GM21717 (cell line): ENCODE measurements at regions not wholly inside any gene's neighbourhood (a gene's known extent, or its start where the extent isn't known, plus 50 kb on each side); places are given as distances from the start of the nearest gene placed in this dataset.

Source experiments
- ATAC-seq: cut with Tn5 transposase; IDR thresholded peaks from one replicate; pipeline ENCODE4 v1.9.1; 2021; ENCODE audit warnings: mild to moderate bottlenecking, moderate library complexity; ENCODE audit not compliant: unreplicated experiment

DNA sequence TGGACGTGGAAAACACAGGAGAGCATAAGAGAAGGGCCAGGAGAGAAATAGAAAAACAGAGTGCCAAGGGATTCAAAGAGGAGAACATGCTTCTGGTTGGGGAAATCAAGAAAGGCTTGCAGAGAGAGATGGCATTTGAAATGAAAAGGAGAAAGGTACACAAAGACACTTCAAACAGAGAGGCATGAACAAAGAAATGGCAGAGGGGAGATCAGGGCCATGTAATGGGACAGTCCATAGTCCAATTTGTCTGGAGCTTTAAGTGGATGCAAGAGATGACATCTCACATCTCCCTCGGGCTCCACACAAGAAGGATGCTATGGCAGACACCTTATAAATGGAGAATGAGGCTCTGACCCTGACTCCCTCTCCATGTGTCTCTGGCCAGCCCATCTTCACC, 331.1 kb downstream of the MLLT3 start:
- no peak for ATAC-seq

DNA sequence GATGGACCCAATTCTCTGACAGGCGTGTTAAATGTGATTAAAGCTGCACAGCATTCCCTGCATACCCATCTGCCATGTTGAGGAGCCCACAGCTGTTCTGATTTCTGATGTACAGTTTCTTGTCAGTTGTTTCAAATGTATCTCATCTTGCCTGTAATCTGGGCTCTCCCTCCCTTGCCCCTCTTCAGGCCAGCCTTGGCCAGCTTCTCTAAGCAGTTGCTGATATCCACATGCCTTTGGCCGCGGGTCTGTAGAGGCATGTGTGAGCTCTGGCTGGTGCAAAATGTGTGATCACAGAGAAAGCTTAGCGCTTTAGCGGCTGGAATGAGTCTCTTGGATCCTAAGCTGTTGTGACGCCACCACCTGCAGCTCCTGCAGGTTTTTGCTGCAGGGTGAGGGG, 332.0 kb downstream of the MLLT3 start:
- no peak for ATAC-seq

DNA sequence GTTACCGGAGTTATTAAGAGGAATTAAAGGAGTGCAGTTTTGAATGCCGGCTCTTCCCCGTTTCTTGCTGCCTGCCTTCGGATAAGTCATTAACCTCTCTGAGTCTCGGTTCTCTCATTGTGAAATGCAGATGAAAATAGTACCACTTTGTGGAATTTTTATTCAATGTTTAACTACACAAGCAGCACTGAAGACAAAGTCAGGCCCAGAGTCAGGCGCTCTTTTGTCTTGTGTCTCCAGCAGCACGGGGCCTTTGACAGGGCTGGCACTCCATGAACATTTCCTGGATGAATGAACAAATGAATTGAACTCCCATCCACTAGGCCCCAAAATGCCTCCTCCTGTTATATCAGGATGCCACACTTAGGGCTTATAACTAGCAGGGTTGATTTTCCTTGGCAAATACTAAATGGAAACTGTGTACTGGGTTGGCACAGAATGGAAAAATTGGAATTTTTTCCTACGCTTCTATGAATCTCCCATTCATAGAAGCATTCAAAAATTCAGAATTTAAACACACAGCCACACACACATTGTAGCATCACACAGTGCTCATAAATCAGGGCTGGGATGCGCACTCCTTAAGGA, 332.8 kb downstream of the MLLT3 start:
- no peak for ATAC-seq

DNA sequence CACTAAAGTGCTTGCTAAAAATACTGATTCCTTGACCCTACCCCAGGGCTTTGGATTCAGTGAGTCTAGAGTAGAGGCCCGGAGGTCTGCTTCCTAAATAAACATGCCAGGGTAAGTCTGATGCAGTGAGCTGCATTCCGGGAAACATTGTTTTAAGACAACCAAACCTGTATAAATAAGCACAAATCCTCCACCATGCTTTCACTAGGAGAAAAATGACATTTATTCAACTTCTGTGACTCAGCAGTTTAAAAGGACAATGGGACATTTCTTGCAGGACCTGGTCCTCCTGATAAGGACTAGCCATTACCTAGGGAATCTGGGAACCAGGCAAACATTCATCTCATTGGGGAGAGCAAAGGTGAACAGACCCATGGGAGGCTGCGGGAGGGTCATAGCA, 335.3 kb downstream of the MLLT3 start:
- no peak for ATAC-seq

DNA sequence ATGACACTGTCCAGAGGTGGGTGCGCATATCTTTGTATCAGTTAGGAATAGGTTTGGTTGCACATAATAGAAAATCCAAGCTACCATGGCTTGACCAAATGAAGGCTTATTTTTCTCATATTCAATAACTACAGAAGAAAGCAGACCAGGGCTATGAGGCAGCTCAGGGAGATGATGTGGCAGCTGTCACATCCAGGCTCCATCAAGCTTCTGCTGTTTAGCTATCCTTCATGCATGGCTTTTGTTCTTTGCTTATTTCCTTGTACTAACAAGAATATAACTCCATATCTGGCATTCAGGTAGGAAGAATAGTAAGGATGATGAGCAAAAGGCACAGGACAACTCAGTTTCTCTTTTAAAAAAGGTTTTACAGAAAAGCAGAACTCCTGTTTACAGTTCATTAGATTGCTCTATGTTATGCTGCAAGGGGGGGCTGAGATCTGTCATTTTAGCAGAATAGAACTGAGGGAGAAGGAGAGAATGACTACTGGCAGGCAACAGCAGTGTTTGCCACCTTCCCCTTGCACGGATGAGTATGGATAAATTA, 336.1 kb downstream of the MLLT3 start:
- ATAC-seq, result no peak

DNA sequence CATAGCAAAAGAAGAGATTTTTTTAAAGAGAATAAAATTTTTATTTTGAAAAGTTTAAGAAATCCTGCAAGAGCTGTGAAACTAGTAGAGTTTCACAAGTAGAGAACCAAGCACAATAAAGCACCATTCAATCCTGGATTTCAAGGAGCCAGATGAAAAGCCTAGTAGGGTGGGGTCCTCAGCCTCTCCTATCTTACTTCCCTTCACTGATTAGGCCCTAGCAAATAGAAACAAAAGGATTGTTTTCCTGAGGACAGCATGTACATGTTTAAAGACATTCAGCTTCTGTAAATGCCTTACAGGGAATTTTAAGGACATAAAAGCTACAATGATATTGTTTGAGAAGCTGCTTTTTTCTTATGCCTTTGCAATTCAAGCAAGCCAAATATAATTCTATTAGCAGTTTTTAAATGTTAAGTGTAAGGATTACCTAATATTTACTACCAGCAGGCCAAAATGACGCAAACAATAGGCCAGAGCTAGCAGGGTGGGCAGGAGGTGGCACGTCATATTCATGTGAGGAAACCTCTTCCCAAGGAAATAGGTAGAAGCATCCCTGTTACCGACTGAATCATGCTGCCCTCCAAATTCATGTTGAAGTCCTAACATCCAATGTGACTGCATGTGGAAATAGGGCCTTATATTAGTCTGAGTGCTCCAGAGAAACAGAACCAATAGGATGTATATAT, 337.6 kb downstream of the MLLT3 start:
- no peak for ATAC-seq

DNA sequence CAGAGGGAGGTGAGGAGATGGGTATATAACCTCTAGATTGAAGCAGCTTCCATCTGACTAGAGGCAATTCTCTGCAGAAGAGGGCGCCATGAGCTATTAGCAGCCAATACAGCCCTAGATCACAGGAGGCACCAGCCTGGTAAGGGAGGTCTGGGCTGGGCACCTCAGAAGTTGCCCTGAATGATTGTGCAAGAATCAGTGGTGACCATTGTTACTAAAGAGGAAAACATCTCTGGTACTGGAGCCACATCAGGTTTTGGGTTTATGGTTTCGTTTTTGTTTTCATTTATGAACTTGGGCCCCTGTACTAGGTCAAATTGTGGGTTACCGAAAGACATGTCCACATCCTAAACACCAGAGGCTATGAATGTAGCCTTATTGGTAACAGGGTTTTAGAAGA, 342.0 kb downstream of the MLLT3 start:
- ATAC-seq, result no peak

DNA sequence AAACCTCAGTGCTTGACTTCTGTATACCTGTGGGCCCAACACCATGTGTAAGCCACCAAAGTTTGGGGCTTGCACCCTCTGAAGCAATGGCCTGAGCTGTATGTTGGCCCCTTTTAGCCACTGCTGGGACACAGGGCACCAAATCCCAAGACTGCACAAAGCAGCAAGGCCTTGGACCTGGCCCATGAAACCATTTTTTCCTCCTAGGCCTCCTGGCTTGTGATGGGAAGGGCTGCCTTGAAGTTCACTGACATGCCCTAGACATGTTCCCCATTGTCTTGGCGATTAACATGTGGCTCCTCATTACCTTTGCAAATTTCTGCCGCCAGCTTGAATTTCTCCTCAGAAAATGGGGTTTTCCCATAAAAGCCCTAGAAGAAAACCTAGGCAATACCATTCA, 345.5 kb downstream of the MLLT3 start:
- ATAC-seq, result no peak

DNA sequence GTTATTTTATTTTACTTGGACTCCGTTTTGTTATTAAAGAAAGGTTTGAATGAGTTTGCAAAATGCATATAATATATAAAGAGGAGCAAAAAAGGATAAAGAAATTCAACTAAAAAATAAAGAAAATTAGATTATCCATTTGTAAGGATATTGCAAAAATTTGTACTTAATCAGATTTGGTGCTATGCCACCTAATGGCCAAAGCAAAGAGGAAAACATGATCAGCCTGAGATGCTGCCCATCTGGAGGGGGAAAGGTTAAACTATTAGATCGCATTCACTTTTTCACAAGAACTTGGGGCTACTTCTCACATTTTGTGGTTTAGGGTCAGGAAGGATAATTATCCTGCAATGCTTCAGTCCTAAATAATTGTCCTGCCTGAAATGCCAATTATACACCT, 350.6 kb downstream of the MLLT3 start:
- ATAC-seq, result no peak

DNA sequence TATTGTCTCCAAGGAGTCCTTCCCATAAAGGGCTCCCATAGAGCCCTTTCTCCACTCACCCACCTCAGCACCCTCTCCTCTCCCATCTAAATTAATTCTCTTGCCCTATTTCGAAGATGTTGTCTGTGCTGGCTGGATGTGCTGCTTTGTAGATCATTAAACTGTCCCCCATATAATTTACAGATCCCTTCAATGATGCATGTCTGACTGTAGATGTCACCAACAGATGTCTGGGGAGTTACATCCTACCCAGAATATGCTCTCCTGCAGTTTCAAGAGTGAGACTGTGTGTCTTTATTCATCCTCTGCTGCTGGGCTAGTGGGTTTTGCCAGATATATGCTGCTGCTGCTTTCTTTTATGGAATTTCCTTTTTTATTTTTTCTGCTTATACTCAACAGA, 351.2 kb downstream of the MLLT3 start:
- ATAC-seq, result no peak

DNA sequence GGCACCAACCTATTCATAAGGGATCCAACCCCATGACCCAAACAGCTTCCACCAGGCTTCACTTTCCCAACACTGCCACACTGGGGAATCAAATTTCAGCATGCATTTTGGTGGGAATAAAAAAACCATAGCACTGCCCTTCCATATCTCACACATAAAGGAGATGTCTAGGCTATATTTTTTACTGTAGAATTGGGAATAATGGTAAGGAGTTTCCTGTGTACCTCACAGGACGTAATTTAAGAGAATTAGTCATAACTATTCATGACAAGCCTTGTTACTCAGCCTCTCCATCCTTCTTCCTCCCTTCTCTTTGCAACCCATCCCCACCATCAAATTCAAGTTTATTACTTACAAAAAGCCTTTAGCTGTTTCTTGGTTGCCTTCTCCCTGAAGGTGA, 352.1 kb downstream of the MLLT3 start:
- ATAC-seq, result no peak

DNA sequence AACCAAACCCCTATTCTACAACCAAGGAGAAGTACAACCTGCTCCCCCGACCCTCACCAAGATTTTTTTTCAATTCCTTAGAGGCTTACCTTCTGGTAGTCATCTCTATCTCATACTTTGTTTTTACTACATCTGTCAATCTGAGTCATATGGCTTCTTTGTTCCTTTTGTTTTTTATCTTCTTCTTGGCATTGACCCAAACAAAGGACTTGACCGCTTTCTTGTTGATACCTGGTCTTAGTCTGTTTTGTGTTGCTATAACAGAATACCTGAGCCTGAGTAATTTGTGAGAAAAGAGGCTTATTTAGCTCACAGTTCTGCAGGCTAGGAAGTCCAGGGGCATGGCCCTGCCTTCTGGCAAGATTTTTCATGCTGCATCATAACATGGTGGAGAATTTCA, 352.7 kb downstream of the MLLT3 start:
- no peak for ATAC-seq

DNA sequence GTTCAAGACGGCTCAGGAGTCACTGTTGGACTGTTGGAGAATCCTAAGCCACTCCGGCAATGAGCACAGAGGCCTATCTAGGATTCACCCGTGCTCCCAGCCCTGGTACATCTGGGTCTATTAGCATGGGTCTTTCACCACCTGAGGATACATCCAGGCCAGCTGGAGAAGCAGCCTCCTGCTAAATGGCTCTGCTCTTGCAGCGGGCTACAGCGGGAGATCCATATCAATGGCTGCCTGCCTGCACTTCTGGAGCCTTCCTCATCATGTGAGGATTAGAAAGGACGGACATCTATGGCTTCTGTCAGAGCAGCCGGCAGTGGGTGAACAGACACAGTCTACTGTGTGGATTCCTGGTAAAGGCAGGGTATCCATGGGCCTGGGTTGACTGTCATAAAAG, 357.4 kb downstream of the MLLT3 start:
- ATAC-seq, result no peak

DNA sequence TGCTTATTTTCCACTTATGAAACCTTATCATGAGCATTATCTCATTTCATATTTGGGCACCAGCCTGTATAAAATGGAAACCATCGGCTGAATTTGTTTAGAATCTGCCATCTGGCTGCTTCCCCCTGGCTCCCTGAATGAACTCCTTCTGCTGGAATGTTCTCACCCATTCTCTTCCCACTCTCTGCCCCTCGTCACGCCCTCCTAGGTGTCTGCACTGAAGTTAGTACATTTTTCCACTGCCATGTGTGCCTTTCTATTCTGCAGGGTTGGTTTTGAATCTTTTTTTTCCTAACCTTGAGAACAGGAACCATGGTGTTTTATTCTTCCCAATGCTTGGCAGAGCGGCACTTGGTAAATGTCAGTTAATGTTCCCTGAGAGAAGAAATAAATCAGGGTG, 359.7 kb downstream of the MLLT3 start:
- ATAC-seq, result no peak

DNA sequence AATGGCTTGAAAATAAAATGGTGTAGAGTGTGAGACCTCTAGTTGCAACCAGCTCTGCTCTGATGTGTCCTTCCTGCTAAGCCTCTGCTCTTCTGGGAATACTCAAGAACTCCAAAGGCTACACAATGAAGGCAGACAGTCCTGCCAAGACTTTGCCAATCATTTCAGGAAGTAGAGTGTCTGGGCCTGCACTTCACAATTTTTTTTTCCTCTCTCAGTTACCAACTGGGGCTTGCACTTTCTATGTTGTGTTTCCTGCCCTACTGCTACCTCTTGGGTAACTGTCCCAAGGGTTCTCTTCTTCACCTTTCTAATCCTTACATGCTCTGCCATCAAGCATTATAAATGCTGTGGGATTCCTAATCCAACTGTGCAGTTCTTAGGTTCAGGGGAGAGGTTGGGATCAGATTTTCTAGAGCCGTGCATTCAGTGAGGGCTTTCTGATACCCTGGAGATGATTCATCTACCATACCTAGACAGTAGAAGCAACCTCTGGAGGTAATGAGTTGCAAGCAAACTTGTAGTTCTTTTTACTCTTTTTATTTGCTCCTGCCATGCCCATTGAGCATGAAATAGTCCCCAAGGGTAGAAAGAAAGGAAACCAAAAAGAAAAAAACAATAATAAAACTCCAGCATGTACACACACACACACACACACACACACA, 365.9 kb downstream of the MLLT3 start:
- no peak for ATAC-seq

DNA sequence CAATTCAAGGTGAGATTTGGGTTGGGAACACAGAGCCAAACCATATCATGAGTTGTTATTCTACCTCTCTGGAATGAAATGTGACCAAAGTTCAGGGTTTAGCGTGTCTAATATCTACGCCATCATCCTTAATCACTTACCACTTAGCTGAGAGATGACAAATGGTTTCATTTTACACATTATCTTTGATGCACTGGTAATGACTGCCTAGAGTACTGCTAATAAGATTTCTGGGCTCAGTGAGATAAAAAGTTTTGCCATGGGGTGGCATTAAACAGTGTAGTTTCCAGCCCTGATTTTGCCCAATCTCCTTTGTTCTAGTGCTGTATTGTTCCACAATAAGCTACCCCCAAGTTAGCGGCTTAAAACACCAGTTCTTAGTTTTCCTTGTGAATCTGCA, 367.2 kb downstream of the MLLT3 start:
- no peak for ATAC-seq

DNA sequence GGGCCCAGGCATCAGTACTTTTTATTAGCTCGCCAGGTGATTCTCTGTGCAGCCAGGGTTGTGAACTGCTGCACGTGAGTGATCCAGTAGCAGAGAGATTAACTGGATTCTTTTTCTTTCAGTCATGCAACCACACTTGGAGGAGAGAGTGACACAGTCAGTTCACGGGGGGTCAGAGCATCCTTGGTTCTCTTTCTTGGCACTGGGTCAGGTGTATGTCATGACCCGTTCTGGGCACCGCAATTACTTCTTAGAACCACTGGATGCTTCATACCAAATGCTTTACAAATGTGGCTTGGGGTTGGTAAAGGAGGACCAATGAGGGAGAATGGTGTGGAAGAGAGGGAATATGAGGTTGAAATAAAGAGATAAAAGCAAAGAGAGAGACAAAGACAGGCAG, 368.7 kb downstream of the MLLT3 start:
- ATAC-seq, result no peak

DNA sequence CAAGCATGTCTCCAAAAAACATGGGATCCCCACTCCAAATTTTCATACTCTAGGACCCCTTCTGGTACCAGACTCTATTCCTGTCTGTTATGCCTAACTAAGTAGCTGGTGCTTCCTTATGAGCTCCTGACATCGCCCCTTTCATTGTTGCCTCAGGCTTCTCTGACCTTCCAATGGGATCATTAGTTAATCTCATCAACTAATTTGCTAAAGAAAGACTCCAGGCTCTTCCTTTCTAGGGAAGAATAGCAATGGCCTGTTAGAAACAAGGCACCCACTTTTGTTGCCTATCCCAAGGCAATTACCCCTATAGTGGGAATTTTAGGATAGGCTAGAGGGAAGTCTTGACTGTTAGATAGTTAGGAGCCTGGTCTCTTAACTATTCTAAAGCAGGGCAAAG, 369.5 kb downstream of the MLLT3 start:
- no peak for ATAC-seq

DNA sequence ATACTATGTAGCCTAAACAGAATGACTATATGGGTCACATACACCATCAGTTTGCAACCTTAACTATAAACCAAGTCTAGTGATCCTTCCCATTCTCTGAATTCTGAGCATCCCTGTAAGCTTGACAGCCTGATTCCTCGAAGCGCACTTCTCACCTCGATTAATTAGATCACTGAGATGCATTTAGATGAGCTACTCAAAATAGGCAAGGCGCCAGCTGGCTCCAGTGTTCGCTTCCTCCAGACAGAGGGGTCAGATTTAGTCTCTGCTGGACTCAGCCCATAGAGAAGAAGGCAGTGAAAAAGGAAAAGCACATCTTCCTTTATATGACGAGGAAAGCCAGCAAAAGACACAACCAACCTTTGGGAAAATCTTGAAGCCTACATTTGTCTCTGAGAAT, 371.5 kb downstream of the MLLT3 start:
- ATAC-seq, result no peak

DNA sequence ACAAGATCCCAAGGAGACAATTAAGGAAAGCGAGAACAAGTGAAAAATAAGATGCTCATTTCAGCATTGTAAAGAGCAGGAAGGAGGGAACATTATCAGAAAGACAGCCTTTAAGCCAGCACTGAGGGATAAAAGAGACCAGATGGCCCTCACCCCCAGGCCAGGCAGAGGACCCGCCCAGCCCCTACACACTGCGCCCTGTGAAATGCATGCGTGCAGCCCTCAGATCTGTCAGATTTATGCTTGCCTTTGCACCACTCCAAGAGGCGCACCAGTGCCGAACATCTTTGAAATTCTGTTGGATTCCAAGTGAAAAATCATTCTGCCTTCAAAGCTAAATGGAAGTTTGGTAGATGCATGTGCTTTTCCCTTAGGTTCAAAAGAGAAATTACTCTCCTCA, 378.0 kb downstream of the MLLT3 start:
- no peak for ATAC-seq

DNA sequence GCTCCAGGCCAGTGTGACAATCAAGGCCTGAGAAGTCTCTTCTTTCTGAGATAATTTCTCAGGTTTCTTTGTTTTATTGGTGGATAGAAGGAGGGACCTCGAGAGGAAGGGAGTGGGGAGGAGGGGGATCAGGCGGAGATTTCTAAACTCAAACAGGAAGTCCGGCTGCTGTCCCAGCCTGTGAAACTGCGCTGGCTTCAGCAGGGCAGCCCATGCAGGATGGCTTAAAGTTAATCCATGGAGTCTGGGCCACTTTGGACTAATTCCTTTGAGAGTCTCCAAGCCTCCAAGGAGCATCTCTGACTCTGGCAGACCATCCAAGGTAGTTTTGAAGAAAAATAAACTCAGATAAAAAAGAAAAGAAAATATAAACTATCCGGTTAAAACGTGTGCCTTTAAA, 378.5 kb downstream of the MLLT3 start:
- ATAC-seq, result no peak

DNA sequence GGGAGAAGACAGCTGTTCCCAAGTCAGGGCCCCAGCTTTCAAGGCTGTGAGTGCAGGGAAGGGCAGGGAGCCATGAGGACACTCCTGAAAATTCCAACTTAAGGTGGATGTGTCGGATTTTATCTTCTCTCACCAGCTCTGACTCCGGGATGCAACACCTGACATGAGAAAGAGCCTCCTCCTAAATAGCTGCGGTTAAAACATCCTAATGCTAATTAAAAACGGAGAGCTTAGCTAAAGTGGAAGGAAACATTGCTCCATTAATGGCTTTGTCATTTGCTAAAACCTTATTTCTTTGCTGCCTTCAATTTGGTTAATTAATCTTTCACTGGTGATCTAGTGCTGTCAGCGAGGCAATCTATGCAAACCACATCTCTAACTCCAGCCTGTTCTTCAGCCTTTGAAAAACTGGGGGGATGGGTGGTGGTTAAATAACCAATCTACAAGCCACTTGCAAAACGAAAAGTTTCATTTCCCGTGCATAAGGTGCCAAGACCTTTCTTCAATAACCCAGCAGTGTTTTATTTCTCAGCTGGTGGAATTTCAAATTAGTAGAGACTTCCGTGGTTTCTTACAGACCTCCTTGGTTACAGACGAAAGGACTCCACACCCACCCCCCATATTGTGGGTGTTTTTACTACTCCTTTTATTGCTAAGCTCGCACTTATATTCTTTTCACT, 379.6 kb downstream of the MLLT3 start:
- peak; percentile 95 for ATAC-seq
